CD1c-positive myeloid dendritic cell (primary cell): ENCODE measurements at regions not wholly inside any gene's neighbourhood (a gene's known extent, or its start where the extent isn't known, plus 50 kb on each side); places are given as distances from the start of the nearest gene placed in this dataset.

ENCODE experiments used
- DNase-seq: peaks from one replicate; pipeline ENCODE4 v3.0.0-alpha.2; 2016; ENCODE audit errors: extremely low spot score

- DNase-seq: no peak
These were observed 201.1 kb upstream of the ADAMTS9 start for GRCh38 chr3:64888840-64889392.

- DNase-seq: no peak
These were observed 200.4 kb upstream of the ADAMTS9 start for GRCh38 chr3:64888165-64888564.

GRCh38 chr3:64885055-64885454 lies 197.3 kb upstream of the ADAMTS9 start:
- DNase-seq: no peak

- DNase-seq: no peak
These were observed 196.7 kb upstream of the ADAMTS9 start for GRCh38 chr3:64884536-64884935.

- no peak for DNase-seq
These were observed 193.1 kb upstream of the ADAMTS9 start for GRCh38 chr3:64880916-64881315.

- no peak for DNase-seq
These were observed 190.6 kb upstream of the ADAMTS9 start for GRCh38 chr3:64878362-64878761.

- no peak for DNase-seq
These were observed 185.6 kb upstream of the ADAMTS9 start for GRCh38 chr3:64873400-64873799.

GRCh38 chr3:64872345-64872744 lies 184.5 kb upstream of the ADAMTS9 start:
- no peak for DNase-seq

GRCh38 chr3:64871834-64872249 lies 184.0 kb upstream of the ADAMTS9 start:
- no peak for DNase-seq

- DNase-seq: no peak
These were observed 183.3 kb upstream of the ADAMTS9 start for GRCh38 chr3:64870876-64871646.

- DNase-seq: no peak
These were observed 179.4 kb upstream of the ADAMTS9 start for GRCh38 chr3:64867224-64867623.

- no peak for DNase-seq
These were observed 178.2 kb upstream of the ADAMTS9 start for GRCh38 chr3:64865839-64866570.

- no peak for DNase-seq
These were observed 175.7 kb upstream of the ADAMTS9 start for GRCh38 chr3:64863226-64864212.

GRCh38 chr3:64861684-64862083 lies 173.9 kb upstream of the ADAMTS9 start:
- DNase-seq: no peak

GRCh38 chr3:64860536-64860870 lies 172.7 kb upstream of the ADAMTS9 start:
- no peak for DNase-seq

- DNase-seq: no peak
These were observed 172.1 kb upstream of the ADAMTS9 start for GRCh38 chr3:64859625-64860535.

GRCh38 chr3:64856977-64857516 lies 169.2 kb upstream of the ADAMTS9 start:
- no peak for DNase-seq

- DNase-seq: no peak
These were observed 168.3 kb upstream of the ADAMTS9 start for GRCh38 chr3:64856106-64856505.

- DNase-seq: no peak
These were observed 165.7 kb upstream of the ADAMTS9 start for GRCh38 chr3:64853456-64853855.

GRCh38 chr3:64852738-64853137 lies 164.9 kb upstream of the ADAMTS9 start:
- no peak for DNase-seq

GRCh38 chr3:64848822-64849221 lies 161.0 kb upstream of the ADAMTS9 start:
- DNase-seq: no peak
